ENCODE measurements at regions not wholly inside any gene's neighbourhood (a gene's known extent, or its start where the extent isn't known, plus 50 kb on each side); places are given as distances from the start of the nearest gene placed in this dataset.

DNA sequence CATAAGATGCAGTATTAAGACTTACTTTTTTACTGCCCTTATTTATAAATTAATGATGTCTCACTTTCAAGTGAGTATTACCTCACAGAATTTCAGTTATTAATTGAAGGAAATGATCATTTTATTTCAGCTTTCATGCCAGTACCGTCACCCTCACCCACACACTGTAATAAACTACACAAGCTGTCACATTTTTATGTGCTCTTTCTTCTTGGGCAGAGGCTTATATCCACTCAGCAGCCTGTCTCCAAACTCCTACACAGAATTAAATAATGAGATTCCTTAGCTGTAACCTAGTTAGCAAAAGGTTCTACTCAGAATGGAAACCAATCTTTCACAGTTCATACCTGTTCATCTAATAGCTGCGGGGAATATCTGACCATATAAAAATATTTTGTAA is 1915.8 kb upstream of the CDH6 start:
- TF ChIP-seq, protein P1, sequence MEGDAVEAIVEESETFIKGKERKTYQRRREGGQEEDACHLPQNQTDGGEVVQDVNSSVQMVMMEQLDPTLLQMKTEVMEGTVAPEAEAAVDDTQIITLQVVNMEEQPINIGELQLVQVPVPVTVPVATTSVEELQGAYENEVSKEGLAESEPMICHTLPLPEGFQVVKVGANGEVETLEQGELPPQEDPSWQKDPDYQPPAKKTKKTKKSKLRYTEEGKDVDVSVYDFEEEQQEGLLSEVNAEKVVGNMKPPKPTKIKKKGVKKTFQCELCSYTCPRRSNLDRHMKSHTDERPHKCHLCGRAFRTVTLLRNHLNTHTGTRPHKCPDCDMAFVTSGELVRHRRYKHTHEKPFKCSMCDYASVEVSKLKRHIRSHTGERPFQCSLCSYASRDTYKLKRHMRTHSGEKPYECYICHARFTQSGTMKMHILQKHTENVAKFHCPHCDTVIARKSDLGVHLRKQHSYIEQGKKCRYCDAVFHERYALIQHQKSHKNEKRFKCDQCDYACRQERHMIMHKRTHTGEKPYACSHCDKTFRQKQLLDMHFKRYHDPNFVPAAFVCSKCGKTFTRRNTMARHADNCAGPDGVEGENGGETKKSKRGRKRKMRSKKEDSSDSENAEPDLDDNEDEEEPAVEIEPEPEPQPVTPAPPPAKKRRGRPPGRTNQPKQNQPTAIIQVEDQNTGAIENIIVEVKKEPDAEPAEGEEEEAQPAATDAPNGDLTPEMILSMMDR (IDR thresholded peaks at IDR 0.05; ENCODE audit: low read depth, low read length): no peak
- no peak overlapping the region for H3K4me3 ChIP-seq (ENCODE audit: low read depth, low read length)

DNA sequence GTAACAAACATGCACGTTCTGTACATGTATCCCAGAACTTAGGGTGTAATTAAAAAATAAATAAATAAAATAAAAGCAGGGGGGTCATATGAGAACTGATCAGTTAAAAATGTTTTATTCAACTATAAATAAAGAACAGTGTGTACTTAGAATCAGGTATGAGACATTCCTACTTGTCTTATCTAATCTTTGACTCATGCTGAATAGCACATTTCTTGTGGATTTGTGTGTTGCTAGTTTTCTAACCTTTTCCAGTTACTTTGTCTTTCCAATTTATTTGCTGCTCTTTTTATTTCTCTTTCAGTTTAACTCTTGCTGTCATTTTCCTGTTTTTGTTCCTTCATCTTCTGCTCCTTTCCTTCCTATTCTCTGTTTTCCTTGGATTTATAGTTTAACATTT is 1917.1 kb upstream of the CDH6 start:
- TF ChIP-seq, protein P1 (IDR thresholded peaks at IDR 0.05; ENCODE audit: low read depth, low read length): no peak
- H3K4me3 ChIP-seq (ENCODE audit: low read depth, low read length): no peak overlapping the region

DNA sequence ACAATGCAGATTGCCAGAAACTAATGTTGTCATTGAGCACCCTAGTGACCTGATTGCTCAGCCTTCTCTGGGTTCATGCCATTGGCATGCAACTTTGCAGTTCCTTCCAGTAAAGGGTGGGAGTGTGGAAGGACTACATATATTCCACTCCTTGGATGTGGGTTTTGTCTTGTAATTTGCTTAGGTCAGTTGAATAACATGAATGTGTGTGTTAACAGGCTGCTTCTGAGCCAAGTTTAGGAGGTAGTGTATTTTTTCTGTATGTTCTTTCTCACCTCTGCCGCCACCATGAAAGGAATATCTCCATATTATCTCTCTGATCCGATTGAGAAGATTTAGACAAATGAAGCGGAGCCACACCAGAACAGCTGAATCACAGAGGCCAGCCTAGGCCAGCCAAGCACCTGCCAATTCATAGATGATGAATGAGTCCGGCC is 1929.6 kb upstream of the CDH6 start:
- TF ChIP-seq, protein P1 (IDR thresholded peaks at IDR 0.05; ENCODE audit: low read depth, low read length): no peak
- H3K4me3 ChIP-seq (ENCODE audit: low read depth, low read length): no peak overlapping the region

DNA sequence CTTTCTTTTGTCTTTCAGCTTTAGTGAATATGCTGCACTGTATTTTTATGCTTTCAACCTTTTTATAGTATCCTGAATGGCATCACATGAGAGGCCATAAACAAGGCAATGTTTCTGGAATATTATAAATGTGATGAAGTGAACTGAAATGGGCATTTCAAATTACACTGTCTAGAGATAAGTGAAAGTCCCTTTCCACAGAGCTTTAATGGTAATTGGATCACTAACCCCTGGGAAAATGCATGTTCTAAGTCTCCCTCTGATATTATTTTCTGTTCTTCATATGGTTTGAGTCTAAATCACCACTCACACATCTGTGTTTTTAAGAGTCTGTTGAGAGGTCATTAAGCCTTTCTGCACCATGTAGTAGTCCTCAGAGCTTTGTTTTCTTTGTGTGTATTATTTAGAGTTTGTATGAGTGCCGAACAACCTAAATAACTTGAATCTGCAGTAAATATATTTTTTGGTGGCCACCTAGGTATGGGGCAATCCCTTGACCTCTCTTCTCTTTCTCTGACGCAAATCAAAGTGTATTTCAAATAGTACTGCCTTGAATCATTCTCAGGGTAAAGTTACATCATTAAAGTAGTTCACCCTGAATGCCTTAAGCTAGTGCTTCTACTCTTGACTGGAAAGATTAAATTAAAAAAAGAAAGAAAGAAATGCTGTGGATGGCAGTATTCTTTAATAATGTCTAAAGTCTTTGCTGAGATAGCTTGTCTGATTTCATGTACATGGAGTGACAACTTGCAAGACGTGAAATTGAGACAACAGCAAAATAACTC is 1931.0 kb upstream of the CDH6 start:
- H3K4me3 ChIP-seq (ENCODE audit: low read depth, low read length): no peak overlapping the region
- TF ChIP-seq, protein P1 (IDR thresholded peaks at IDR 0.05; ENCODE audit: low read depth, low read length): no peak

DNA sequence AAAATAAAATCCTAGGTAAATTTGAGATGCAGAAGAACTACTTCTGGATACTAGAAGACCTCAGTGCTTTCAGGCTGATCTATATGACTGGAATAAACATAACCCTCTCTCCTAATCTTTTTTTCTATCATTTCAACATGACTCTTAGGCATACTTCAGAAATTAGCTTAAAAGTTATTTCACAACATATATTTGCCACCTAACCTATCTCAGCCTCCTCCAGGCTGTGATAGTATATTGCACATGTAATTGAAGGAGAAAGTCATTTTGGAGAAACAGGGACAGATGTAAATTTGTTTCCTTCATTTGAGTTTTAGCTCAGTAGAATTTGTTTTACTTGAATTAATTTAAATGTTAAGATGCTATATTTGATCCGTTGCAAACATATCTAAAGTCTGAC is 1932.3 kb upstream of the CDH6 start:
- H3K4me3 ChIP-seq (ENCODE audit: low read depth, low read length): no peak overlapping the region
- TF ChIP-seq, protein P1 (IDR thresholded peaks at IDR 0.05; ENCODE audit: low read depth, low read length): no peak

DNA sequence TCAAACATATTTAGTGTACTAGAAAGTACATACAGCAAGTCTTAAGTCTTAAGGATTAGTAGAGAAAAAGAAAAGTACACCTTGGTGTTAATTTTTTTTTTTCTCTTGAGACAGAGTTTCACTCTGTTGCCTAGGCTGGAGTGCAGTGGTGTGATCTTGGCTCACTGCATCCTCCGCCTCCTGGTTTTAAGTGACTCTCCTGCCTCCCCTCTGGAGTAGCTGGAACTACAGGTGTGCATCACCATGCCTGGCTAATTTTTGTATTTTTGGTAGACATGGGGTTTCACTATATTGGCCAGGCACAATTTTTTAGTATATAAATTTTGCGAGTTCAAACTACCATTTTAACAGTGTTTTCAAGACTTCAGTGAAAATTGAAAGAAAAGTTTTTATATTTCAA is 1941.1 kb upstream of the CDH6 start:
- no peak overlapping the region for H3K4me3 ChIP-seq (ENCODE audit: low read depth, low read length)
- TF ChIP-seq, protein P1 (IDR thresholded peaks at IDR 0.05; ENCODE audit: low read depth, low read length): no peak

DNA sequence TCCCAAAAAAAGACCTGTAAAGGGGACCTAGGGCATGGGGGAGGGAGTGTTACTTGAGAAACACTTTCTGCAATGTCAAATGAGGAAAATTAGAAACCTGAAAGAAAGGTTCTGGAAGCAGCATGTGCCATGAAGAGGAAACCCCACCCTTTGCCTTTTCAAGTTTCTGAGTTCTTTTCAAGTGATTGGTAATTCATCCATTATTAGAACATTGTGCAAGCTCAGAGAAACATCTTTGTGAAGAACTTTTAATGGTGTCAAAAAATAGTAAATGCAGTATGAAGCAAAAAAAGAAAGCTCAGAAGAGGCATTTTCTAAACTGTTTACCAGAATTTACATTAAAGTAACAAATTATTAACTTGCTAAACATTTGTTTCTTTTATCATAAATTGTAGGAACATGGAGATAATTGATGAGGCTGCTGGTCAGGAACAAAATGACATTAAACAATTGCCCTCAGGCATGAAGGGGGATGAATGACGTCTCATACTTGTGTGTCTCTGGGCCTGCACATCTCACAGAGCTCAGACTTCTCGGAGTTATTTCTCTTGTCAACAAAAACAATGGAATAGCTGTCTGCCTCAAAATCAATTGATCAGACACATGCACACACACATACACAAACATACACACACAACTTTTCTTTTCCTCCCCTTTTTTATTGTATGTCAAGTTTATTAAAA is 1946.0 kb upstream of the CDH6 start:
- TF ChIP-seq, protein P1 (IDR thresholded peaks at IDR 0.05; ENCODE audit: low read depth, low read length): no peak

More for the DNA sequence above, 1946.0 kb upstream of the CDH6 start:
- no peak overlapping the region for H3K4me3 ChIP-seq (ENCODE audit: low read depth, low read length)

Measured in WI38 (cell line).